Esophagus squamous epithelium (tissue), 5 donors: ENCODE measurements at regions not wholly inside any gene's neighbourhood (a gene's known extent, or its start where the extent isn't known, plus 50 kb on each side); places are given as distances from the start of the nearest gene placed in this dataset.
A peak's percentile ranks its signal among the peaks of the same experiment; 100 is the strongest.
"Not testable (repeated sequence)": the region's sequence is repeated elsewhere in the genome, so short reads cannot be mapped to it uniquely, and the experiment has no call there.

Experiments
- DNase-seq: peaks from one replicate; lab custom pipeline; 2025; lab: John Stamatoyannopoulos, UW
- H3K27ac ChIP-seq, 4 donors: fragments of 200-600 bp; sonication (generic); one replicate each; pipeline ENCODE4 v1.5.1; 2016 to 2019; ENCODE audit warnings: mild to moderate bottlenecking in 1 of 4
- H3K27me3 ChIP-seq, 4 donors: fragments of 200-600 bp; sonication (generic); 1 replicate in 3 of 4; 2 replicates in 1 of 4; pipeline versions ENCODE4 v1.5.1 to v1.6.0; 2017 to 2021; ENCODE audit warnings: antibody characterized with exemption in 1 of 4
- H3K36me3 ChIP-seq, 3 donors: fragments of 200-600 bp; sonication (generic); one replicate each; pipeline ENCODE4 v1.5.1; 2016 to 2019
- H3K4me1 ChIP-seq, 3 donors: fragments of 200-600 bp; sonication (generic); one replicate each; pipeline ENCODE4 v1.5.1; 2017 to 2019
- H3K4me3 ChIP-seq, 4 donors: fragments of 200-600 bp; sonication (generic); 1 replicate in 3 of 4; 2 replicates in 1 of 4; pipeline ENCODE4 v1.5.1; 2016 to 2019; ENCODE audit warnings: mild to moderate bottlenecking in 2 of 4, moderate library complexity in 1 of 4
- H3K9me3 ChIP-seq, 3 donors: fragments of 200-600 bp; sonication (generic); one replicate each; pipeline ENCODE4 v1.5.1; 2016 to 2019
- CTCF ChIP-seq, 6 experiments: fragments of 450-650 bp in 4 of 6; fragments of 200-600 bp in 2 of 6; sonication (generic) in 2 of 6; IDR thresholded peaks; one replicate each; pipeline ENCODE4 v1.5.1; 2016 to 2019; ENCODE audit warnings: antibody characterized with exemption in 6 of 6, mild to moderate bottlenecking in 4 of 6, moderate library complexity in 4 of 6
- POLR2A ChIP-seq, 4 donors: fragments of 450-650 bp; IDR thresholded peaks; one replicate each; pipeline ENCODE4 v1.6.1; 2017; ENCODE audit warnings: antibody characterized with exemption in 4 of 4, mild to moderate bottlenecking in 4 of 4, moderate library complexity in 3 of 4
- WGBS, 2 donors: methylation state at CpG; one replicate each; pipeline ENCODE4 v1.1.5; 2018; 5-methylcytosine and 5-hydroxymethylcytosine counted together
- intact Hi-C: fragments of 100-400 bp; cut with DNase I; formaldehyde crosslinking; loops from one replicate; pipeline ENCODE4 v1.15.0; 2022
- donor health status: DM: yes; HTN: yes; CAD: no.

- H3K9me3 ChIP-seq = no peaks in the 10 kb centered on the region
- DNase-seq = no peak
- WGBS, 2 donors = 8 to 13% methylated on average over 5 of the region's 5 CpGs
- TF ChIP-seq CTCF (IDR thresholded peaks at IDR 0.05) (no peak), POLR2A (IDR thresholded peaks at IDR 0.05) (no peak)
- peak overlapping the region in 1 of 4 donors; percentile 37 for H3K4me3 ChIP-seq
- H3K36me3 ChIP-seq = no peaks in the 10 kb centered on the region
- no peak overlapping the region for H3K27ac ChIP-seq
- no peaks in the 10 kb centered on the region for H3K27me3 ChIP-seq
- intact Hi-C loops = no loop called here
- H3K4me1 ChIP-seq = peaks cover 0 to 27% (median 0%) of the 10 kb centered on the region in 3 donors
These were observed 124.3 kb upstream of the SLC39A10 start for GRCh38 chr2:195532628-195533271.

DNA sequence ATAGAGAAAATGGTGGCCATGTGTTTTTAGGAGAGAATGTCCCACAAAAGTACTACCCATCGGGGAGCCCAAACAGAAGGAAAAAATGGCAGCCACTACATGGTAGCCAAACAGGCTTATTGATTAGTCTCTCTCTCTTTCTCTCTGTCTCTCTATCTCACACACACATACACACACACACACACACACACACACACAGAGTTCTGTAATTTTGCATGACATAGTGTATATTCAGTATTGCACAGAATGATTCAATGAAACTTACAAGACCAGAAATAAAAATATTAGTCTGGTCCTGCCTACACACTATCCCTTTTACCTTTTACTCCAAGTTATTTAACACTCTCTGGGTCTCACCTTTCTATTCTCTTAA is 124.8 kb upstream of the SLC39A10 start:
- H3K27me3 ChIP-seq = no peaks in the 10 kb centered on the region
- TF ChIP-seq CTCF (IDR thresholded peaks at IDR 0.05) (no peak), POLR2A (IDR thresholded peaks at IDR 0.05) (no peak)
- H3K4me1 ChIP-seq = peaks cover 0 to 27% (median 0%) of the 10 kb centered on the region in 3 donors
- 88 to 93% methylated on average over 1 of the region's 1 CpG for WGBS, 2 donors
- no peak overlapping the region for H3K4me3 ChIP-seq
- H3K27ac ChIP-seq = no peak overlapping the region
- intact Hi-C loops = no loop called here
- H3K36me3 ChIP-seq = no peaks in the 10 kb centered on the region
- no peaks in the 10 kb centered on the region for H3K9me3 ChIP-seq
- no peak for DNase-seq

DNA sequence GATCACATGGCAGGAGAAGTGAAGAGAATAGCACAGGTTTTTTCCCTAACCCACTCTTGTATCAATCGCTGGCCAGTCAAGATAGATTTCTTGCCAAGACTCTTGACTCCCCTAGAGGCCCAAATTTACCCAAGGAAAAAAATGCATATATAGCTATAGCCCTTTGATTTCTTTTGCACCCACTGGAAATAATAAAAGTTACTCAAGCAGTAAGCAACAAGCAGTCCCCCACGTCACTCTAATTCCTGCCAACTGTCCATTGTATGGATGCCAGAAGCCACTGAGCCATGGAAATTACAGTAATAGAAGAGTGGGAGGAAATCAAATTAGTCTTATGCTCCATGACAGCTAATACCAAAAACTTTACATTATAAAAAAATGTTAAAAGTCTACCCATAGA is 125.3 kb upstream of the SLC39A10 start:
- H3K36me3 ChIP-seq = no peaks in the 10 kb centered on the region
- 41 to 55% methylated on average over 2 of the region's 2 CpGs for WGBS, 2 donors
- H3K4me3 ChIP-seq = no peak overlapping the region
- no peaks in the 10 kb centered on the region for H3K9me3 ChIP-seq
- TF ChIP-seq CTCF (IDR thresholded peaks at IDR 0.05) = no peak
- TF ChIP-seq POLR2A (IDR thresholded peaks at IDR 0.05) = no peak
- intact Hi-C loops = no loop called here
- H3K27me3 ChIP-seq = no peaks in the 10 kb centered on the region
- H3K4me1 ChIP-seq = peaks cover 0 to 26% (median 0%) of the 10 kb centered on the region in 3 donors
- no peak overlapping the region for H3K27ac ChIP-seq
- DNase-seq = no peak

GRCh38 chr2:195523242-195523641 is 133.8 kb upstream of the SLC39A10 start:
- WGBS, 2 donors = 81% methylated on average over 5 of the region's 10 CpGs; no CpG with 5 or more reads in 1 of the 2 donors
- intact Hi-C loops = not testable (repeated sequence)

GRCh38 chr2:195521589-195521988 is 135.4 kb upstream of the SLC39A10 start:
- intact Hi-C loops = no loop called here
- Histone ChIP-seq H3K4me3 (no peak overlapping the region), H3K36me3 (no peaks in the 10 kb centered on the region), H3K27ac (no peak overlapping the region), H3K9me3 (no peaks in the 10 kb centered on the region), H3K27me3 (no peaks in the 10 kb centered on the region), H3K4me1 (no peaks in the 10 kb centered on the region)
- no peak for TF ChIP-seq CTCF (IDR thresholded peaks at IDR 0.05)
- no peak for TF ChIP-seq POLR2A (IDR thresholded peaks at IDR 0.05)
- 65 to 71% methylated on average over 3 of the region's 3 CpGs for WGBS, 2 donors
- DNase-seq = no peak

More at GRCh38 chr2:195523242-195523641, 133.8 kb upstream of the SLC39A10 start:
- H3K36me3 ChIP-seq, H3K4me3 ChIP-seq, H3K4me1 ChIP-seq, H3K27me3 ChIP-seq, DNase-seq, H3K9me3 ChIP-seq, H3K27ac ChIP-seq: not testable (repeated sequence)
